Upper lobe of right lung (tissue), 1 donor: ENCODE measurements at regions not wholly inside any gene's neighbourhood (a gene's known extent, or its start where the extent isn't known, plus 50 kb on each side); places are given as distances from the start of the nearest gene placed in this dataset.
"Not testable (repeated sequence)": the region's sequence is repeated elsewhere in the genome, so short reads cannot be mapped to it uniquely, and the experiment has no call there.

Experiments used
- ATAC-seq: fragments of 200-7000 bp; cut with Tn5 transposase; one replicate; pipeline ENCODE4 v1.9.1; 2020; ENCODE audit warnings: mild to moderate bottlenecking, moderate library complexity
- DNase-seq: peaks from one replicate; pipeline ENCODE4 v3.0.0-alpha.2; 2020
- H3K27ac ChIP-seq: fragments of 200-600 bp; one replicate; pipeline ENCODE4 v1.8.0; 2022
- H3K27me3 ChIP-seq: fragments of 200-600 bp; one replicate; pipeline ENCODE4 v1.8.0; 2022; ENCODE audit warnings: mild to moderate bottlenecking
- H3K36me3 ChIP-seq: fragments of 200-600 bp; one replicate; pipeline ENCODE4 v1.8.0; 2022
- H3K4me1 ChIP-seq: fragments of 200-600 bp; one replicate; pipeline ENCODE4 v1.8.0; 2022
- H3K4me3 ChIP-seq: fragments of 200-600 bp; one replicate; pipeline ENCODE4 v1.8.0; 2022; ENCODE audit warnings: mild to moderate bottlenecking
- H3K9me3 ChIP-seq: fragments of 200-600 bp; one replicate; pipeline ENCODE4 v1.8.0; 2022
- CTCF ChIP-seq: fragments of 200-600 bp; IDR thresholded peaks from one replicate; pipeline ENCODE4 v1.8.0; 2022; ENCODE audit warnings: antibody characterized with exemption
- intact Hi-C: fragments of 100-400 bp; cut with DNase I; formaldehyde crosslinking; loops from one replicate; pipeline ENCODE4 v1.11.0; 2022
- donor health status: DM: no; HTN: yes; CAD: no; lungs with severe emphysema.

- H3K27me3 ChIP-seq: no peaks in the 10 kb centered on the region
- intact Hi-C loops: no loop called here
- ATAC-seq: no peak
- no peaks in the 10 kb centered on the region for H3K36me3 ChIP-seq
- no peak for TF ChIP-seq CTCF
- no peaks in the 10 kb centered on the region for H3K4me1 ChIP-seq
- DNase-seq: no peak
- no peaks in the 10 kb centered on the region for H3K9me3 ChIP-seq
- no peak overlapping the region for H3K27ac ChIP-seq
- no peak overlapping the region for H3K4me3 ChIP-seq
Observed at GRCh38 chr3:70464876-70465275, 152.4 kb upstream of the MDFIC2 start.

GRCh38 chr3:70464465-70464864, 152.0 kb upstream of the MDFIC2 start:
- H3K27ac ChIP-seq: no peak overlapping the region
- ATAC-seq (no peak), DNase-seq (no peak)
- H3K27me3 ChIP-seq: no peaks in the 10 kb centered on the region
- intact Hi-C loops: no loop called here
- H3K9me3 ChIP-seq: no peaks in the 10 kb centered on the region
- no peaks in the 10 kb centered on the region for H3K36me3 ChIP-seq
- TF ChIP-seq CTCF: no peak
- no peaks in the 10 kb centered on the region for H3K4me1 ChIP-seq
- no peak overlapping the region for H3K4me3 ChIP-seq

GRCh38 chr3:70450220-70450619, 137.8 kb upstream of the MDFIC2 start:
- H3K27me3 ChIP-seq, DNase-seq, H3K36me3 ChIP-seq, intact Hi-C loops, H3K27ac ChIP-seq, ATAC-seq, H3K9me3 ChIP-seq, H3K4me3 ChIP-seq, H3K4me1 ChIP-seq: not testable (repeated sequence)

- H3K27ac ChIP-seq, ATAC-seq, H3K4me1 ChIP-seq, H3K9me3 ChIP-seq, intact Hi-C loops, H3K36me3 ChIP-seq, H3K4me3 ChIP-seq, H3K27me3 ChIP-seq, DNase-seq: not testable (repeated sequence)
Observed at GRCh38 chr3:70435422-70435821, 123.0 kb upstream of the MDFIC2 start.

GRCh38 chr3:70433091-70433490, 120.7 kb upstream of the MDFIC2 start:
- H3K27me3 ChIP-seq: no peaks in the 10 kb centered on the region
- DNase-seq (no peak), ATAC-seq (no peak)
- H3K36me3 ChIP-seq: no peaks in the 10 kb centered on the region
- intact Hi-C loops: no loop called here
- no peaks in the 10 kb centered on the region for H3K9me3 ChIP-seq
- H3K4me3 ChIP-seq: no peak overlapping the region
- no peak overlapping the region for H3K27ac ChIP-seq
- H3K4me1 ChIP-seq: no peaks in the 10 kb centered on the region
- no peak for TF ChIP-seq CTCF

- H3K4me1 ChIP-seq: no peaks in the 10 kb centered on the region
- H3K27me3 ChIP-seq: no peaks in the 10 kb centered on the region
- ATAC-seq (no peak), DNase-seq (no peak)
- no peaks in the 10 kb centered on the region for H3K36me3 ChIP-seq
- H3K4me3 ChIP-seq: no peak overlapping the region
- no peaks in the 10 kb centered on the region for H3K9me3 ChIP-seq
- no peak overlapping the region for H3K27ac ChIP-seq
- intact Hi-C loops: no loop called here
- no peak for TF ChIP-seq CTCF
Observed at GRCh38 chr3:70431911-70432310, 119.5 kb upstream of the MDFIC2 start.

GRCh38 chr3:70426071-70426470, 113.6 kb upstream of the MDFIC2 start:
- Histone ChIP-seq H3K4me1 (no peaks in the 10 kb centered on the region), H3K9me3 (no peaks in the 10 kb centered on the region), H3K4me3 (no peak overlapping the region), H3K27ac (no peak overlapping the region), H3K36me3 (no peaks in the 10 kb centered on the region), H3K27me3 (no peaks in the 10 kb centered on the region)
- no peak for TF ChIP-seq CTCF
- DNase-seq (no peak), ATAC-seq (no peak)
- intact Hi-C loops: no loop called here
